Uterus (tissue), 3 donors: ENCODE measurements at regions not wholly inside any gene's neighbourhood (a gene's known extent, or its start where the extent isn't known, plus 50 kb on each side); places are given as distances from the start of the nearest gene placed in this dataset.

Experiments
- DNase-seq, 2 donors: peaks; one replicate each; pipeline ENCODE4 v3.0.0-alpha.2; 2019 to 2020
- H3K27ac ChIP-seq, 2 donors: fragments of 200-600 bp; sonication (generic); 1 replicate in 1 of 2; 2 replicates in 1 of 2; pipeline ENCODE4 v1.5.1; 2016 to 2018
- H3K27me3 ChIP-seq, 2 donors: fragments of 200-600 bp; sonication (generic); one replicate each; pipeline ENCODE4 v1.5.1; 2018 to 2019; ENCODE audit warnings: control low read depth in 1 of 2
- H3K36me3 ChIP-seq, 2 donors: fragments of 200-600 bp; sonication (generic); one replicate each; pipeline ENCODE4 v1.5.1; 2019; ENCODE audit warnings: control low read depth in 1 of 2
- H3K4me1 ChIP-seq, 2 donors: fragments of 200-600 bp; sonication (generic); one replicate each; pipeline ENCODE4 v1.5.1; 2018 to 2019; ENCODE audit warnings: control low read depth in 1 of 2
- H3K4me3 ChIP-seq, 2 donors: fragments of 200-600 bp; sonication (generic); 1 replicate in 1 of 2; 2 replicates in 1 of 2; pipeline ENCODE4 v1.5.1; 2018 to 2019; ENCODE audit warnings: mild to moderate bottlenecking in 1 of 2
- H3K9me3 ChIP-seq, 2 donors: fragments of 200-600 bp; sonication (generic); one replicate each; pipeline ENCODE4 v1.5.1; 2019; ENCODE audit warnings: control low read depth in 1 of 2
- POLR2A ChIP-seq, 2 donors: fragments of 450-650 bp; IDR thresholded peaks; one replicate each; pipeline ENCODE4 v1.6.1; 2016; ENCODE audit warnings: antibody characterized with exemption in 2 of 2, mild to moderate bottlenecking in 1 of 2, moderate library complexity in 1 of 2
- intact Hi-C: fragments of 100-400 bp; cut with DNase I; formaldehyde crosslinking; loops from one replicate; pipeline ENCODE4 v1.15.1; 2023; ENCODE audit warnings: low total_unique reads
- TF ChIP-seq, protein P1 (sequence below), 4 experiments: fragments of 200-600 bp in 2 of 4; fragments of 450-650 bp in 2 of 4; sonication (generic) in 2 of 4; IDR thresholded peaks; one replicate each; pipeline ENCODE4 v1.5.1; 2016 to 2019; ENCODE audit warnings: antibody characterized with exemption in 4 of 4, mild to moderate bottlenecking in 2 of 4, moderate library complexity in 1 of 4
- donor health status: DM: yes; HTN: yes; CAD: no.

DNA sequence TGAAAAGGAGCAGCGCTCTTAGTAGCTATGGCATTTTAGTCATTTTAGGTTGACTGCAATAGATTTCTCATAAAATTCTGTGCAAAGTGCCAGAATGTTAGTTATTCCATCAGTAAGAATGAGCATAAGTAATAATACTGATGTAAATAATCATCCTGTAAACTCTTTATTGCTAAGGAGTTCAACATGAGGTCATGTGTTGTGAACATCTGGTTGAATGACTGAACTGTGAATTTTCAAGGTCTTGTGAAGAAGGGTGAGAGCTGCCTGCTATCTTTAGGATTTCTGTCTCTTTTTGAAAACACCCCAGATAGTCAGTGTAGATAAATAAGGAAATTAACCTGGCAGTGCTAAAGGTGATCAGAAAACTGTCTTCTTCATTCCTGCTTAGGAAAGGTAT is 333.4 kb upstream of the TBC1D5 start:
- TF ChIP-seq, protein P1, sequence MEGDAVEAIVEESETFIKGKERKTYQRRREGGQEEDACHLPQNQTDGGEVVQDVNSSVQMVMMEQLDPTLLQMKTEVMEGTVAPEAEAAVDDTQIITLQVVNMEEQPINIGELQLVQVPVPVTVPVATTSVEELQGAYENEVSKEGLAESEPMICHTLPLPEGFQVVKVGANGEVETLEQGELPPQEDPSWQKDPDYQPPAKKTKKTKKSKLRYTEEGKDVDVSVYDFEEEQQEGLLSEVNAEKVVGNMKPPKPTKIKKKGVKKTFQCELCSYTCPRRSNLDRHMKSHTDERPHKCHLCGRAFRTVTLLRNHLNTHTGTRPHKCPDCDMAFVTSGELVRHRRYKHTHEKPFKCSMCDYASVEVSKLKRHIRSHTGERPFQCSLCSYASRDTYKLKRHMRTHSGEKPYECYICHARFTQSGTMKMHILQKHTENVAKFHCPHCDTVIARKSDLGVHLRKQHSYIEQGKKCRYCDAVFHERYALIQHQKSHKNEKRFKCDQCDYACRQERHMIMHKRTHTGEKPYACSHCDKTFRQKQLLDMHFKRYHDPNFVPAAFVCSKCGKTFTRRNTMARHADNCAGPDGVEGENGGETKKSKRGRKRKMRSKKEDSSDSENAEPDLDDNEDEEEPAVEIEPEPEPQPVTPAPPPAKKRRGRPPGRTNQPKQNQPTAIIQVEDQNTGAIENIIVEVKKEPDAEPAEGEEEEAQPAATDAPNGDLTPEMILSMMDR (IDR thresholded peaks at IDR 0.05) = no peak
- TF ChIP-seq POLR2A (IDR thresholded peaks at IDR 0.05) = no peak
- Histone ChIP-seq H3K27ac (no peak overlapping the region), H3K9me3 (no peaks in the 10 kb centered on the region), H3K36me3 (no peaks in the 10 kb centered on the region), H3K4me3 (no peak overlapping the region), H3K27me3 (no peaks in the 10 kb centered on the region), H3K4me1 (no peaks in the 10 kb centered on the region)
- no peak for DNase-seq
- intact Hi-C loops = no loop called here

- Histone ChIP-seq H3K4me3 (no peak overlapping the region), H3K27me3 (no peaks in the 10 kb centered on the region), H3K4me1 (no peaks in the 10 kb centered on the region), H3K36me3 (no peaks in the 10 kb centered on the region), H3K9me3 (no peaks in the 10 kb centered on the region), H3K27ac (no peak overlapping the region)
- intact Hi-C loops = no loop called here
- TF ChIP-seq, protein P1 (IDR thresholded peaks at IDR 0.05) = no peak
- no peak for TF ChIP-seq POLR2A (IDR thresholded peaks at IDR 0.05)
- no peak for DNase-seq
Observed at GRCh38 chr3:18071833-18072232, 329.4 kb upstream of the TBC1D5 start.

DNA sequence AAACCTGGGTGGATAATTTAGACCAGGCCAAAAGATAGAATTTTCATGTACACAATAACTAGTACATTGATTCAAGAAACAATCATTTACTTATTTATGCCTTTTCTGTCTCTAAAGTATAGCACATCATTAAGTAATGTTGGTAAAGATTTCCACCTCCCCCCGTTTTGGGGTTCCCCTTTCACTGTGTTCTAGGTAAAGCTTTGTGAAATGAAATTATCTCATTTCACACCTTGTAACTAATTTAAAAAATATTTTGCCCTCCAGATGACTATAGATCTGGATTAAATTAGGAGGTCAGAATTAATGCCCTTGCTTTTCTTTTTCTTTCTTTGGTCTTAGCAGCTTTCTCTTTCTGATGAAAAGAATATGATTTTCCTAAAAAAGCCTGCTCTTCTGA is 328.5 kb upstream of the TBC1D5 start:
- intact Hi-C loops = no loop called here

GRCh38 chr3:18070231-18070630 is 327.8 kb upstream of the TBC1D5 start:
- intact Hi-C loops = no loop called here
- TF ChIP-seq, protein P1 (IDR thresholded peaks at IDR 0.05) = no peak
- no peak for TF ChIP-seq POLR2A (IDR thresholded peaks at IDR 0.05)
- Histone ChIP-seq H3K9me3 (no peaks in the 10 kb centered on the region), H3K4me1 (no peaks in the 10 kb centered on the region), H3K4me3 (no peak overlapping the region), H3K27me3 (no peaks in the 10 kb centered on the region), H3K36me3 (no peaks in the 10 kb centered on the region), H3K27ac (no peak overlapping the region)
- no peak for DNase-seq

More for the DNA sequence above, 328.5 kb upstream of the TBC1D5 start:
- DNase-seq = no peak
- Histone ChIP-seq H3K4me1 (no peaks in the 10 kb centered on the region), H3K9me3 (no peaks in the 10 kb centered on the region), H3K27ac (no peak overlapping the region), H3K27me3 (no peaks in the 10 kb centered on the region), H3K36me3 (no peaks in the 10 kb centered on the region), H3K4me3 (no peak overlapping the region)
- TF ChIP-seq POLR2A (IDR thresholded peaks at IDR 0.05) = no peak

DNA sequence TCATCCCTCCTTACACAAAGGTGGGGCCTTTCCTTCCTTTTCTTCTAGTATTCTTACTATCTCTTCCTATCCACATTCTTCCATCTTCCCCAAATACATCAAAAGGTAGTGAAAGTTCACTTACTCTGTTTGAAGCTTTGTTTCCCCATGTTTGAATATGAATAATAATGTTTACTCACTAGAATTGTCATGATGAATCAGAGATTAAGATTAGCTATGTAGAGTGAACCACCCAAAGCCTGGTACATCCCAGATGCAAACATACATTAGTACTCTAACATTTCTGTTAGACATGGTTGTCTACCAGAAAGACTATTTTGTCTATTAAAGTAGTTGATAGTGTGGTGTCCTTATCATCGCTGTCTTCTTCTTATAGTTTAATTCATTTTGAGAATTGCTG is 327.1 kb upstream of the TBC1D5 start:
- DNase-seq = no peak
- Histone ChIP-seq H3K36me3 (no peaks in the 10 kb centered on the region), H3K9me3 (no peaks in the 10 kb centered on the region), H3K4me3 (no peak overlapping the region), H3K27me3 (no peaks in the 10 kb centered on the region), H3K27ac (no peak overlapping the region), H3K4me1 (no peaks in the 10 kb centered on the region)
- TF ChIP-seq, protein P1 (IDR thresholded peaks at IDR 0.05) = no peak
- TF ChIP-seq POLR2A (IDR thresholded peaks at IDR 0.05) = no peak
- intact Hi-C loops = no loop called here

DNA sequence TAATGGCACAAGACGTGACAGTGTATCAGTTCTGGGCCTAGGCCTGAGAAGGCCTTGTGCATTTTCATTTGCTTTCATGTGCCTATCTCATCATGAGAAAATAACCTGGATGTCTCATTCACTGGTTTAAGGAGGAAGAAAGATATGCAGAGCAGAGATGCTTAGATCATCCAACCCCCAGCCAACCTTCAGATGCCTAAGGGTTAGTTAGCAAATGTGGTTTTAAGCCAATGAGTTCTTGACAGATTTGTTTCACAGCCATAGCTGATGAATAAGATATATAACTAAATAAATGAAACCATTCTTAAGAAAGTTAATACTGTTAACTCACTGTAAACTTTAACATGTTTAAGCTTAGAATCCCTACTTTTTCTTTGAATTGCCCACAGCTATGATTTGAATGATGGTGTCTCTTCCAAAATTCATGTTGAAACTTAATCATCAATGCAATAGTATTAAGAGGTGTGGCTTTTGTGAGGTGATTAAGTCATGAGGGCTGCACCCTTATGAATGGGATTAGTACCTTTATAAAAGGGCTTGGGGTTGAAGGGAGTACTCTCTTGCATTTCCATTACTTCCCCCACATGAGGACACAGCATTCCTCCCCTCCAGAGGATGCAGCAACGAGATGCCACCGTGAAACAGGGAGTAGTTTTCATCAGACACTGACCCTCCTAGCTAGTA is 324.6 kb upstream of the TBC1D5 start:
- TF ChIP-seq, protein P1 (IDR thresholded peaks at IDR 0.05) = no peak
- TF ChIP-seq POLR2A (IDR thresholded peaks at IDR 0.05) = no peak
- H3K27ac ChIP-seq = no peak overlapping the region
- H3K27me3 ChIP-seq = no peaks in the 10 kb centered on the region
- H3K9me3 ChIP-seq = no peaks in the 10 kb centered on the region
- no peak overlapping the region for H3K4me3 ChIP-seq
- intact Hi-C loops = no loop called here
- H3K4me1 ChIP-seq = no peaks in the 10 kb centered on the region
- H3K36me3 ChIP-seq = no peaks in the 10 kb centered on the region
- no peak for DNase-seq
